ENCODE measurements at regions not wholly inside any gene's neighbourhood (a gene's known extent, or its start where the extent isn't known, plus 50 kb on each side); places are given as distances from the start of the nearest gene placed in this dataset.

DNA sequence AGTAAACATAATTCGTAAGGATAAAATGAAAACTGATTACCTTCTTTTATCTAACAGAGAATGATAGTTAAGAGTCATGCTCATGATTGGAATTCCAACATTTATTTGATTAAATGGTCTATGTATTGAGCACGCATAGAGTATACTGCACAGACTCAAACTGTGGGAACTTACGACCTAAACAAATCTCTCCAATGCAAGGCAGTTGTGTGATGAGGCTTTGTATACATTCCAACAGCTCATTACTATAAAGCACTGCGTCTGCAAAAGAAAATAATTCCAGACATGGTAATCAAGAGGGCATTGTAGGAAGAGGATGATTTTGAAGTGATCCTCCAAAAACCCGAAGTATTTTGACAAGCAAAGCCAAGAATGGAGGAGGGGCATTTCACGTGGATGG, 169.5 kb downstream of the NUFIP1 start:
- TF ChIP-seq, protein P1, sequence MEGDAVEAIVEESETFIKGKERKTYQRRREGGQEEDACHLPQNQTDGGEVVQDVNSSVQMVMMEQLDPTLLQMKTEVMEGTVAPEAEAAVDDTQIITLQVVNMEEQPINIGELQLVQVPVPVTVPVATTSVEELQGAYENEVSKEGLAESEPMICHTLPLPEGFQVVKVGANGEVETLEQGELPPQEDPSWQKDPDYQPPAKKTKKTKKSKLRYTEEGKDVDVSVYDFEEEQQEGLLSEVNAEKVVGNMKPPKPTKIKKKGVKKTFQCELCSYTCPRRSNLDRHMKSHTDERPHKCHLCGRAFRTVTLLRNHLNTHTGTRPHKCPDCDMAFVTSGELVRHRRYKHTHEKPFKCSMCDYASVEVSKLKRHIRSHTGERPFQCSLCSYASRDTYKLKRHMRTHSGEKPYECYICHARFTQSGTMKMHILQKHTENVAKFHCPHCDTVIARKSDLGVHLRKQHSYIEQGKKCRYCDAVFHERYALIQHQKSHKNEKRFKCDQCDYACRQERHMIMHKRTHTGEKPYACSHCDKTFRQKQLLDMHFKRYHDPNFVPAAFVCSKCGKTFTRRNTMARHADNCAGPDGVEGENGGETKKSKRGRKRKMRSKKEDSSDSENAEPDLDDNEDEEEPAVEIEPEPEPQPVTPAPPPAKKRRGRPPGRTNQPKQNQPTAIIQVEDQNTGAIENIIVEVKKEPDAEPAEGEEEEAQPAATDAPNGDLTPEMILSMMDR (IDR thresholded peaks at IDR 0.05; ENCODE audit: low read depth, low read length, missing input control) = no peak
- no peak for TF ChIP-seq RAD21 (IDR thresholded peaks at IDR 0.05)
- TF ChIP-seq HNF4G (IDR thresholded peaks at IDR 0.05) = no peak
- TF ChIP-seq, protein P2, sequence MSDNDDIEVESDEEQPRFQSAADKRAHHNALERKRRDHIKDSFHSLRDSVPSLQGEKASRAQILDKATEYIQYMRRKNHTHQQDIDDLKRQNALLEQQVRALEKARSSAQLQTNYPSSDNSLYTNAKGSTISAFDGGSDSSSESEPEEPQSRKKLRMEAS (IDR thresholded peaks at IDR 0.05) = no peak

Measured in liver (tissue), 3 donors.